ENCODE measurements at regions not wholly inside any gene's neighbourhood (a gene's known extent, or its start where the extent isn't known, plus 50 kb on each side); places are given as distances from the start of the nearest gene placed in this dataset.

DNA sequence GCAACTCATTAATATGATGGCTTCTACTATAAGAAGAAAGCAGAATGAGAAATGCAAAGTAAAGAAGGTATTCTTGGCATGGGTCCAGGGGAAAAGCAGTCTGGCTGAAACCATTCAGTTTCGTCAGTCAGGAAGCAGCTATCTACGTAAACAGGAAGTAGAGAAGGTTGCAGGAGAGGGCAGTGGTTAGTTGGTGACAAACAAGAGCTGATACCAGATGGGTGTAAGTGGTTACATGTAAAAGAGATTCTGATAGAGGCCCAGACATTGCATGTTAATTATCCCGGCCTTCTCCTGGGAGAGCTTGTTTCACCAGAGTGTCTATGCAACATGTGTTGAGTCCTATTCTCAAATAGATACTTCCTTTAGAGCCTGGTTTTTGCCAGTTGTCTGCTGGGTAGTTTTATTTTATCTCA is 58.4 kb upstream of the PSMA1 start:
- H3K36me3 ChIP-seq (ENCODE audit: control insufficient read depth, insufficient read depth, low read length): no peaks in the 10 kb centered on the region
- intact Hi-C loops (cut with micrococcal nuclease; ENCODE audit: unreplicated experiment): no loop called here
- no peaks in the 10 kb centered on the region for H3K4me1 ChIP-seq (ENCODE audit: control insufficient read depth, insufficient read depth, low read length)
- DNase-seq (ENCODE audit: low read depth, low spot score) (no peak), ATAC-seq (no peak)
- no TSS peak for BruUV-seq (replicated peaks)
- H3K27me3 ChIP-seq (ENCODE audit: control insufficient read depth, insufficient read depth, low read length): no peaks in the 10 kb centered on the region
- in situ Hi-C loops (cut with HindIII; ENCODE audit: low pct_unique_long_range_greater_than_20kb, low sequenced_read_pairs): no loop called here
- TF ChIP-seq POLR2AphosphoS5 (IDR thresholded peaks at IDR 0.05; ENCODE audit: low read depth, low read length) (no peak), CTCF (IDR thresholded peaks at IDR 0.05) (no peak), TCF7L2 (IDR thresholded peaks at IDR 0.05; ENCODE audit: low read depth, low read length) (no peak), SIN3A (IDR thresholded peaks at IDR 0.05; ENCODE audit: borderline replicate concordance, insufficient read depth, low read depth, low read length) (no peak)
- TF ChIP-seq, protein P1, sequence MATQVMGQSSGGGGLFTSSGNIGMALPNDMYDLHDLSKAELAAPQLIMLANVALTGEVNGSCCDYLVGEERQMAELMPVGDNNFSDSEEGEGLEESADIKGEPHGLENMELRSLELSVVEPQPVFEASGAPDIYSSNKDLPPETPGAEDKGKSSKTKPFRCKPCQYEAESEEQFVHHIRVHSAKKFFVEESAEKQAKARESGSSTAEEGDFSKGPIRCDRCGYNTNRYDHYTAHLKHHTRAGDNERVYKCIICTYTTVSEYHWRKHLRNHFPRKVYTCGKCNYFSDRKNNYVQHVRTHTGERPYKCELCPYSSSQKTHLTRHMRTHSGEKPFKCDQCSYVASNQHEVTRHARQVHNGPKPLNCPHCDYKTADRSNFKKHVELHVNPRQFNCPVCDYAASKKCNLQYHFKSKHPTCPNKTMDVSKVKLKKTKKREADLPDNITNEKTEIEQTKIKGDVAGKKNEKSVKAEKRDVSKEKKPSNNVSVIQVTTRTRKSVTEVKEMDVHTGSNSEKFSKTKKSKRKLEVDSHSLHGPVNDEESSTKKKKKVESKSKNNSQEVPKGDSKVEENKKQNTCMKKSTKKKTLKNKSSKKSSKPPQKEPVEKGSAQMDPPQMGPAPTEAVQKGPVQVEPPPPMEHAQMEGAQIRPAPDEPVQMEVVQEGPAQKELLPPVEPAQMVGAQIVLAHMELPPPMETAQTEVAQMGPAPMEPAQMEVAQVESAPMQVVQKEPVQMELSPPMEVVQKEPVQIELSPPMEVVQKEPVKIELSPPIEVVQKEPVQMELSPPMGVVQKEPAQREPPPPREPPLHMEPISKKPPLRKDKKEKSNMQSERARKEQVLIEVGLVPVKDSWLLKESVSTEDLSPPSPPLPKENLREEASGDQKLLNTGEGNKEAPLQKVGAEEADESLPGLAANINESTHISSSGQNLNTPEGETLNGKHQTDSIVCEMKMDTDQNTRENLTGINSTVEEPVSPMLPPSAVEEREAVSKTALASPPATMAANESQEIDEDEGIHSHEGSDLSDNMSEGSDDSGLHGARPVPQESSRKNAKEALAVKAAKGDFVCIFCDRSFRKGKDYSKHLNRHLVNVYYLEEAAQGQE (IDR thresholded peaks at IDR 0.05; ENCODE audit: insufficient read depth in 1 of 2, low read depth in 2 of 2, low read length in 1 of 2): no peak
- no peaks in the 10 kb centered on the region for H3K9me3 ChIP-seq (ENCODE audit: control insufficient read depth, insufficient read depth, low read depth, low read length)
- ChIA-PET POLR2A (interaction anchor here (0.5 kb wide), 1 partner anchor 312 kb away, joined by 4 read pairs; no protein-coding TSS in a partner anchor), CTCF (no interaction called here)
- H3K27ac ChIP-seq (ENCODE audit: low read length): no peak overlapping the region
- H3K4me3 ChIP-seq (ENCODE audit: low read depth in 2 of 2, low read length in 2 of 2): no peak overlapping the region

DNA sequence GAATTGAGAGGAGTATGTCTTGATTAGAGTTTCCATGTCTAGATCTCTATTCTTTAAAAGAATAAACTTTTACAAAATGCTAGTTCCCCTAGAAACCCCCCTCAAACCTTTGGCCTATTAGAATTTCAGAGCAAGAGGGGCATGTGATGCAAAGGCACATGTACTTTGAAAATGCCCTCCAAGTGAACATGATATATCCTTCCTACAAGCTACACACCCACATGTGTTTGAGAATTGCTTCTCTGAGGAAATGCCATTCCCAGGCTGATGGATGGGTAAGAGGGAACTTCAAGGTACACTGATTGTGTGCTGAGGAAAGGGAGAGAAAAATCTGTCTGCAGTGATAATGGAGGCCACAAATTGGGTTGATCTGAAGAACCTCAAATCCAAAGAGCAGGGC is 59.5 kb upstream of the PSMA1 start:
- Histone ChIP-seq H3K27me3 (ENCODE audit: control insufficient read depth, insufficient read depth, low read length) (no peaks in the 10 kb centered on the region), H3K9me3 (ENCODE audit: control insufficient read depth, insufficient read depth, low read depth, low read length) (no peaks in the 10 kb centered on the region), H3K4me1 (ENCODE audit: control insufficient read depth, insufficient read depth, low read length) (no peaks in the 10 kb centered on the region), H3K36me3 (ENCODE audit: control insufficient read depth, insufficient read depth, low read length) (no peaks in the 10 kb centered on the region), H3K4me3 (ENCODE audit: low read depth in 2 of 2, low read length in 2 of 2) (no peak overlapping the region), H3K27ac (ENCODE audit: low read length) (no peak overlapping the region)
- no peak for TF ChIP-seq CTCF (IDR thresholded peaks at IDR 0.05)
- TF ChIP-seq, protein P1 (IDR thresholded peaks at IDR 0.05; ENCODE audit: insufficient read depth in 1 of 2, low read depth in 2 of 2, low read length in 1 of 2): no peak
- no peak for TF ChIP-seq SIN3A (IDR thresholded peaks at IDR 0.05; ENCODE audit: borderline replicate concordance, insufficient read depth, low read depth, low read length)
- no peak for TF ChIP-seq TCF7L2 (IDR thresholded peaks at IDR 0.05; ENCODE audit: low read depth, low read length)
- TF ChIP-seq POLR2AphosphoS5 (IDR thresholded peaks at IDR 0.05; ENCODE audit: low read depth, low read length): no peak
- BruUV-seq (replicated peaks): no TSS peak
- no peak for ATAC-seq
- ChIA-PET POLR2A (no interaction called here), CTCF (no interaction called here)
- intact Hi-C loops (cut with micrococcal nuclease; ENCODE audit: unreplicated experiment): no loop called here
- in situ Hi-C loops (cut with HindIII; ENCODE audit: low pct_unique_long_range_greater_than_20kb, low sequenced_read_pairs): no loop called here
- no peak for DNase-seq (ENCODE audit: low read depth, low spot score)
